T-helper 1 cell treated with Interleukin-12 subunit alpha and Interleukin-12 subunit beta and Interleukin-4 antibody, amounts not matched to agents 30 μg/mL and 1 μg/mL, for 36 hours (primary cell): ENCODE measurements at regions not wholly inside any gene's neighbourhood (a gene's known extent, or its start where the extent isn't known, plus 50 kb on each side); places are given as distances from the start of the nearest gene placed in this dataset.
"Not testable (repeated sequence)": the region's sequence is repeated elsewhere in the genome, so short reads cannot be mapped to it uniquely, and the experiment has no call there.

Experiments used
- H3K27ac Mint-ChIP-seq: one replicate; pipeline ENCODE4 v1.8.0; 2021; ENCODE audit warnings: mild to moderate bottlenecking, mixed read lengths
- H3K27me3 Mint-ChIP-seq: one replicate; pipeline ENCODE4 v1.8.0; 2021; ENCODE audit warnings: low read depth, mixed read lengths
- H3K36me3 Mint-ChIP-seq: one replicate; pipeline ENCODE4 v1.8.0; 2021; ENCODE audit warnings: low read depth, mixed read lengths
- H3K4me1 Mint-ChIP-seq: one replicate; pipeline ENCODE4 v1.8.0; 2021; ENCODE audit warnings: low read depth, mixed read lengths
- H3K4me3 Mint-ChIP-seq: one replicate; pipeline ENCODE4 v1.8.0; 2021; ENCODE audit warnings: mild to moderate bottlenecking, moderate library complexity, mixed read lengths
- H3K9me3 Mint-ChIP-seq: one replicate; pipeline ENCODE4 v1.8.0; 2021; ENCODE audit warnings: mixed read lengths

- Mint-ChIP-seq H3K4me3 (no peak overlapping the region), H3K27ac (no peak overlapping the region), H3K4me1 (no peaks in the 10 kb centered on the region), H3K36me3 (no peaks in the 10 kb centered on the region), H3K27me3 (no peaks in the 10 kb centered on the region), H3K9me3 (peaks cover 4% of the 10 kb centered on the region)
Measured at GRCh38 chr12:126040307-126040706, 975.1 kb downstream of the AACS start.

GRCh38 chr12:126042286-126042685 lies 977.1 kb downstream of the AACS start:
- H3K27ac Mint-ChIP-seq, result no peak overlapping the region
- no peaks in the 10 kb centered on the region for H3K36me3 Mint-ChIP-seq
- H3K9me3 Mint-ChIP-seq, result peaks cover 8% of the 10 kb centered on the region
- H3K4me1 Mint-ChIP-seq, result no peaks in the 10 kb centered on the region
- no peaks in the 10 kb centered on the region for H3K27me3 Mint-ChIP-seq
- no peak overlapping the region for H3K4me3 Mint-ChIP-seq

DNA sequence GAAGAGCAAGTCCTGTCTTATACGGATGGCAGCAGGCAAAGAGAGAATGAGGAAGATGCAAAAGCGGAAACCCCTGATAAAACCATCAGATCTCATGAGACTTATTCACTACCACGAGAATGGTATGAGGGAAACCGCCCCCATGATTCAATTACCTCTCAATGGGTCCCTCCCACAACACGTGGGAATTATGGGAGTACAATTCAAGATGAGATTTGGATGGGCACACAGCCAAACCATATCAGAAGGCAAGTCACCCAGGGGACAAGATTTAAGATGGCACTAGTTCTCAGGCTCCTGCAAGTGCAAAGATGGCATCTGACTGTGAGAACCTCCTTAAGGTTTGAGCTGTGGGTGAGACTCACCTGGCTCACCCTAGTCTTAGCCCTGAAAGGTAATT lies 984.3 kb downstream of the AACS start:
- H3K27ac Mint-ChIP-seq, H3K4me1 Mint-ChIP-seq, H3K4me3 Mint-ChIP-seq, H3K27me3 Mint-ChIP-seq, H3K36me3 Mint-ChIP-seq: not testable (repeated sequence)
- H3K9me3 Mint-ChIP-seq, result peaks cover 18% of the 10 kb centered on the region

- Mint-ChIP-seq H3K9me3 (peaks cover 11% of the 10 kb centered on the region), H3K36me3 (no peaks in the 10 kb centered on the region), H3K4me3 (no peak overlapping the region), H3K27ac (no peak overlapping the region), H3K4me1 (no peaks in the 10 kb centered on the region), H3K27me3 (no peaks in the 10 kb centered on the region)
Measured at GRCh38 chr12:126051611-126052107, 986.4 kb downstream of the AACS start.

- peaks cover 11% of the 10 kb centered on the region for H3K9me3 Mint-ChIP-seq
- no peaks in the 10 kb centered on the region for H3K36me3 Mint-ChIP-seq
- H3K27me3 Mint-ChIP-seq, result no peaks in the 10 kb centered on the region
- no peak overlapping the region for H3K27ac Mint-ChIP-seq
- H3K4me3 Mint-ChIP-seq, result no peak overlapping the region
- no peaks in the 10 kb centered on the region for H3K4me1 Mint-ChIP-seq
Measured at GRCh38 chr12:126055521-126055920, 990.3 kb downstream of the AACS start.

DNA sequence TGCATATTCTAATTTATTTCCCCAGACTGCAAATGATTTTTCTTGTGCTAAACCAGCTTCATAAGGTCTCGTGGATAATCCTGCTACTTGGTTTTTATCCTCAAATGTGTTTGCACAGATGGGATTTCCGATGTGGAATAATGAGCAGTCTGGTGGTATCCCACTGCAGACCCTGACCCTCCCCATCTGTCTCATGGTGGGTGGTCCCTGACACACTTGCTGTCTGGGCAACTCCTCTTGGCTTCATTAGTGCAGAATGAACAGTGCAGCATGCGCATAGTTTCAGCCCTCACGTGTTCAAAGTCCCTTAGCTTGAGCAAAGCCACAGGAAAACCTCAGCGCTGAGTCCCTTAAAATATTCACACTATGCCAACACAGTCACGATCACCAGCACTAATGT lies 996.5 kb downstream of the AACS start:
- Mint-ChIP-seq H3K9me3 (no peaks in the 10 kb centered on the region), H3K4me3 (no peak overlapping the region), H3K36me3 (no peaks in the 10 kb centered on the region), H3K27ac (no peak overlapping the region), H3K4me1 (no peaks in the 10 kb centered on the region), H3K27me3 (no peaks in the 10 kb centered on the region)

DNA sequence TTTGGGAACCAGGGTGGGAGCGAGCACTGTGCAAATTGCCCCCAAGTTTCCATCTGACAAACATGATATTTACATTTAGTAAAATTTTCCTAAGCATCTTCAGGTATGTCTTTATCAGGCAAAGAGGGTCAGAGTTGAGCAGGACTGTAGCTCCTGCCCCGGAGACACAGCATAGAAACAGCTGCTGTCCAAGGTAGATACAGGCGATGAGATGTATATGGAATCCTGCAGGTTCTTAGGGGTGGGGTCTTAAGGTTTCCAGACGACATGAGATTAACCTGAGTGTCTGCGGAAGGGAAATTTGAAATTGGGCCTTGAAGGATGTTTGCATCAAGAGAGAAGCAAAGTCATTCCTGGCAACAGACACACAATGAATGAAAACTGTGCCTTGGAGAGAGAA lies 998.8 kb downstream of the AACS start:
- H3K27me3 Mint-ChIP-seq, result no peaks in the 10 kb centered on the region
- no peak overlapping the region for H3K27ac Mint-ChIP-seq
- no peak overlapping the region for H3K4me3 Mint-ChIP-seq
- no peaks in the 10 kb centered on the region for H3K9me3 Mint-ChIP-seq
- no peaks in the 10 kb centered on the region for H3K4me1 Mint-ChIP-seq
- H3K36me3 Mint-ChIP-seq, result no peaks in the 10 kb centered on the region

DNA sequence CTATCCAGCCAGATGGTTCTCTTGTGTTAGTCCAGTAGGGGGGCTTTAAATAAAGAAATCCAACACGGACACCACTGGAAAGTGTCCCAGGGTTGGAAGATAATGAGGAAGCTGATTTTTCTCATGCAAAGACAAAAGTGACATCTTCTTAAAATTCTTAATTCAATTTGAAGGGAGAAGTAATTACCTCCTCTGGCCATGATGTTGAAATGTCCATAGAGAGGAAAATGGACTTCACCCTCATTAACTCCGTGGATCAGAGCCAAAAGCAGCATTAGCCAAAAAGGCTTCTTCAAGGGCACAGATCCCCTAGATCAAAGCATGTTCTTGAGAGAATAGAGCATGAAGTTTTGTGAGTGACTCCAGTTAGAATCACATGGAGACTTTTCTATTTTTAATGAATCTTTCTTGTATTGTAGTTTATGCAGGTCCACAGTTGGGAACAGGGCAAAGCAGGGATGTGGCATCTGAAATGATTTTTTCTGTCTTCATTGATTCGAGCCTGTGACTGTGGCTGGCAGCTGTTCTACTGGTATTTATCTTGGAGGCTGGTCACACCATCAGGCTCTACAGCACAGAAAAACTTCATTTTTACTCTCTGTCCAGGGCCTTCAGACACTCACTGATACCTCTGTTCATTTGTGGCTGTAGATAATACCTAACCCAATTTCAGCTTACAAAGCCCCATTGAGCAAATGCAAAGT lies 1002.5 kb downstream of the AACS start:
- Mint-ChIP-seq H3K36me3 (no peaks in the 10 kb centered on the region), H3K9me3 (peaks cover 3% of the 10 kb centered on the region), H3K4me3 (no peak overlapping the region), H3K27ac (no peak overlapping the region), H3K4me1 (no peaks in the 10 kb centered on the region), H3K27me3 (no peaks in the 10 kb centered on the region)

DNA sequence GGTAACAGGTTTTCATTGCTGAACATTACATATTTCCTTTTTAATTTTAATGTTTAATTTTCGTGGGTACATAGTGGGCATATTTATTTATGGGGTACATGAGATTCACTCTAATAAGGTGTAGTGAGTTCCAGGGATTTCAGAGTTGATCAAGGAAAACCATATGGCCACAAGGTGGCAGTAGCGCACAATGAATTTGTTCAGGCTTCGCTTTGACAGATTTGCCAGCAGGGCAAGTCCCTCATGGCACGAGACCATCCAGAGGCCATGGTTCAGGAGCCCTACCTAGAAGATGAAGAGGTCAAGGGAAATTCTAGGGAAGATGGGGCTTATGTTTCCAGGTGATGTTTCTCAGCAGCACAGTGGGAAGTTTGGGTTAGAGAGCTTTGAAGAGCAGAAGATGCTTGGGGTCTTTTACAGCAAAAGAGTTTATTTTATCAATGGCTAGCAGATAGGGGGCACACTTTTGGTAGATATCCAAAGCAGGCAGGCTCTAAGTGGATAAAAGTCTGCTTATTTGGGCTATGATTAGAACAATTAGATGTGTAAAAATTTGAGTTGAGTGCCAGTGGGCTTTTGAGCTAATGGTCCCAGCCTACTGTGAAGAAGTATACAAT lies 1004.4 kb downstream of the AACS start:
- Mint-ChIP-seq H3K27me3 (no peaks in the 10 kb centered on the region), H3K27ac (no peak overlapping the region), H3K4me3 (no peak overlapping the region), H3K4me1 (no peaks in the 10 kb centered on the region), H3K9me3 (peaks cover 3% of the 10 kb centered on the region), H3K36me3 (no peaks in the 10 kb centered on the region)

GRCh38 chr12:126076515-126076914 lies 1011.3 kb downstream of the AACS start:
- Mint-ChIP-seq H3K9me3 (no peaks in the 10 kb centered on the region), H3K36me3 (no peaks in the 10 kb centered on the region), H3K4me3 (no peak overlapping the region), H3K27ac (no peak overlapping the region), H3K4me1 (no peaks in the 10 kb centered on the region), H3K27me3 (no peaks in the 10 kb centered on the region)

- Mint-ChIP-seq H3K27ac (no peak overlapping the region), H3K36me3 (no peaks in the 10 kb centered on the region), H3K4me1 (no peaks in the 10 kb centered on the region), H3K27me3 (no peaks in the 10 kb centered on the region), H3K9me3 (no peaks in the 10 kb centered on the region), H3K4me3 (no peak overlapping the region)
Measured at GRCh38 chr12:126083926-126084325, 1018.7 kb downstream of the AACS start.

GRCh38 chr12:126084480-126084879 lies 1019.2 kb downstream of the AACS start:
- Mint-ChIP-seq H3K9me3 (no peaks in the 10 kb centered on the region), H3K4me1 (no peaks in the 10 kb centered on the region), H3K36me3 (no peaks in the 10 kb centered on the region), H3K27me3 (no peaks in the 10 kb centered on the region), H3K27ac (no peak overlapping the region), H3K4me3 (no peak overlapping the region)

DNA sequence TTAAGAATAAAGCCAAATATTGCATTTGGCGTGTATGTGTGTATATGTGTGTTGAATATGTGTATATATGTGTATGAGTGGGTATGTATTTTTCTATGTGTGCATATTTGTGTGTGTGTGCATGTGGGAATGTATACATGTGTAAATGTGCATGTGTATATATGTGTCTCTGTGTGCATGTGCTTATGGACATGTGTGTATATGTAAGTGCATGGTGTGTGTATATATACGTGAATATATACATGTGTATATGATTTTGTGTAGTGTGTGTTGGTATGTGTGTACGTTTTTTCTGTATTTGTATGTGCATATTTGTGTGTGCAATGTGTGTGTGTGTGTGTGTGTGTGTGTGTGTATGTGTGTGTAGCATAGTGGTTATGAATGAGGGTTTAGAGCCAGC lies 1021.0 kb downstream of the AACS start:
- Mint-ChIP-seq H3K36me3 (no peaks in the 10 kb centered on the region), H3K9me3 (no peaks in the 10 kb centered on the region), H3K27ac (no peak overlapping the region), H3K4me1 (no peaks in the 10 kb centered on the region), H3K27me3 (no peaks in the 10 kb centered on the region), H3K4me3 (no peak overlapping the region)

- Mint-ChIP-seq H3K4me3 (no peak overlapping the region), H3K27me3 (no peaks in the 10 kb centered on the region), H3K36me3 (no peaks in the 10 kb centered on the region), H3K9me3 (peaks cover 9% of the 10 kb centered on the region), H3K27ac (no peak overlapping the region), H3K4me1 (no peaks in the 10 kb centered on the region)
Measured at GRCh38 chr12:126087692-126088091, 1022.5 kb downstream of the AACS start.

DNA sequence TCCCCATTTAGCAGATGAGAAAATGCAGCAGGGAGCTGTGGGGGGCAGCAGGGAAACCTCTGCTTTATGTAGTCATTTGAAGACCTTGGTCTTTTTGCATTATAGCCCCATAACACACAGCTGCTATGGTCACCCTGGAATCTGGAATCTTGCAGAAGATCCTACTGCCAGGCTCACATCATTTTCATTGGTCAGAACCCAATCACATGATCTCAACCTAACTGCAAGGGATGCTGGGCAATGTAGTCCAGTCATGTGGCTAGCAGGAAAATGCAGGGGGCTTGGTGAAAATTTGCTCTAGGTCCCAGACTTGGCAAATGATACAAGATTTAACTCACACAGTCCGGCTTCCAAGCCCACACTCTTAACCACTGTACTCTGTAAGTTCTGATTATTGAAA lies 1028.7 kb downstream of the AACS start:
- Mint-ChIP-seq H3K27ac (no peak overlapping the region), H3K4me3 (no peak overlapping the region), H3K36me3 (no peaks in the 10 kb centered on the region), H3K4me1 (no peaks in the 10 kb centered on the region), H3K27me3 (no peaks in the 10 kb centered on the region), H3K9me3 (peaks cover 13% of the 10 kb centered on the region)
